ENCODE measurements at regions not wholly inside any gene's neighbourhood (a gene's known extent, or its start where the extent isn't known, plus 50 kb on each side); places are given as distances from the start of the nearest gene placed in this dataset.

DNA sequence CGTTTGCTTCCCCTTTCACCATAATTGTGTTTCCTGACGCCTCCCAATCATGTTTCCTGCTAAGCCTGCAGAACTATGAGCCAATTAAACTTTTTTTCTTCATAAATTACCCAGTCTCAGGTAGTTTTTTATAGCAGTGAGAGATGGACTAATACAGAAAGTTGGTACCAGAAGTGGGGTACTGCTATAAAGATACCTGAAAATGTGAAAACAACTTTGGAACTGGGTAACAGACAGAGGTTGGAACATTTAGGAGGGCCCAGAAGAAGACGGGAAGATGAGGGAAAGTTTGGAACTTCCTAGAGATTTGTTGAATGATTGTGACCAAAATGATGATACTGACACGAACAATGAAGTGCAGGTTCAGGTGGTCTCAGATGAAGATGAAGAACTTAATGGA, 1058.6 kb upstream of the CITED2 start:
- in situ Hi-C loops (cut with MboI; ENCODE audit: low pct_unique_long_range_greater_than_20kb, low sequenced_read_pairs, unreplicated experiment) = no loop called here
- DNase-seq (ENCODE audit: low spot score) = no peak
- TF ChIP-seq, protein P1, sequence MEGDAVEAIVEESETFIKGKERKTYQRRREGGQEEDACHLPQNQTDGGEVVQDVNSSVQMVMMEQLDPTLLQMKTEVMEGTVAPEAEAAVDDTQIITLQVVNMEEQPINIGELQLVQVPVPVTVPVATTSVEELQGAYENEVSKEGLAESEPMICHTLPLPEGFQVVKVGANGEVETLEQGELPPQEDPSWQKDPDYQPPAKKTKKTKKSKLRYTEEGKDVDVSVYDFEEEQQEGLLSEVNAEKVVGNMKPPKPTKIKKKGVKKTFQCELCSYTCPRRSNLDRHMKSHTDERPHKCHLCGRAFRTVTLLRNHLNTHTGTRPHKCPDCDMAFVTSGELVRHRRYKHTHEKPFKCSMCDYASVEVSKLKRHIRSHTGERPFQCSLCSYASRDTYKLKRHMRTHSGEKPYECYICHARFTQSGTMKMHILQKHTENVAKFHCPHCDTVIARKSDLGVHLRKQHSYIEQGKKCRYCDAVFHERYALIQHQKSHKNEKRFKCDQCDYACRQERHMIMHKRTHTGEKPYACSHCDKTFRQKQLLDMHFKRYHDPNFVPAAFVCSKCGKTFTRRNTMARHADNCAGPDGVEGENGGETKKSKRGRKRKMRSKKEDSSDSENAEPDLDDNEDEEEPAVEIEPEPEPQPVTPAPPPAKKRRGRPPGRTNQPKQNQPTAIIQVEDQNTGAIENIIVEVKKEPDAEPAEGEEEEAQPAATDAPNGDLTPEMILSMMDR (IDR thresholded peaks at IDR 0.05; ENCODE audit: extremely low read depth, insufficient read depth, missing control alignments) = no peak

DNA sequence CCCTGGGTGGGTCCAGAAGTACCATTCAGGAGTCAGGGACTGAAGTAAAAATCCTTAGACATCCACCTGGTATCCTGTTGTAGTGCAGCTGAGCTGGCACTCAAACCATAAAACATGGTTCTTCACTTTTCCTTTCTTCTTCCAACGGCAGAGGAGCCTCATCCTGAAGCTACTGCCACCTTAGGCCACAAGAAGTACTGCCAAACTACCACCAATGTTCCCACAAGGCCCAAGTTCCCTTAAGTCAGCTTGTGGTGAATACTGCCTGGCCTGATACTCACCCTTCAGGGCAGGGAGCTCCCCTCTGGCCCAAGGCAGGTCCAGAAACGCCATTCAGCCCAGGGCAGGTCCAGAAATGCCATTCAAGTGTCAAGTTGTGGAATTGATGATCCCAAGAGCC, 1053.4 kb upstream of the CITED2 start:
- TF ChIP-seq, protein P1 (IDR thresholded peaks at IDR 0.05; ENCODE audit: extremely low read depth, insufficient read depth, missing control alignments) = no peak
- in situ Hi-C loops (cut with MboI; ENCODE audit: low pct_unique_long_range_greater_than_20kb, low sequenced_read_pairs, unreplicated experiment) = no loop called here
- DNase-seq (ENCODE audit: low spot score) = no peak

DNA sequence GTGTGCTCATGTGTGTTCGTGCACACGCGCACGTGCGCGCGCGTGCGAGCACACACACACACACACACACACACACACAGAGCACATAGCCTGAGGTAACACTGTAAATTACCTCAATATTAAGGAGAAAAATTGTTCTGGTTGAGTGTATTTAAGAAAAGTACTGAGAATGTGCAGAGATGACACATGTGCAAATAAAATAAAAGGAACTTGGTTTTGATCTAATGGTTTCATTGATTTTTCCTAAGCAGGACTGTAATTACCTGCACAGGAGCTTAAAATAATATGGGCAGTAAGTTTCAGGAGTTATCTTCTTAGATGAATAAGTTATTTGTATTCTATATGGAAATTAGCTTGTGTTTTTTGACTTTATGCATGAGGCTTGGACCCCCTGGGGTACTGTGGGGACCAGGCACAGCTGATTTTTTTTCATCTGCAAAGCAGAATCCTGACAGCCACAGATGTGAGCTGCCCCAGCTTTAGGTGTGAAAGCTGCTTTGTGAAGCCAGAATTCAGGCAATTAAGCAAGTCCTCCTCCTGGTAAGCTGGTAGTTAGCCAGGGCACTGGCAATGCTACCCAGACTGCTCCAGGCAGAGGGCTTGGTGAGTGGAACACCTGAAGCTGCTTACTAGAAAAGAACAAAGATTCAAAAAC, 1040.6 kb upstream of the CITED2 start:
- TF ChIP-seq, protein P1 (IDR thresholded peaks at IDR 0.05; ENCODE audit: extremely low read depth, insufficient read depth, missing control alignments) = no peak
- no peak for DNase-seq (ENCODE audit: low spot score)
- in situ Hi-C loops (cut with MboI; ENCODE audit: low pct_unique_long_range_greater_than_20kb, low sequenced_read_pairs, unreplicated experiment) = no loop called here

DNA sequence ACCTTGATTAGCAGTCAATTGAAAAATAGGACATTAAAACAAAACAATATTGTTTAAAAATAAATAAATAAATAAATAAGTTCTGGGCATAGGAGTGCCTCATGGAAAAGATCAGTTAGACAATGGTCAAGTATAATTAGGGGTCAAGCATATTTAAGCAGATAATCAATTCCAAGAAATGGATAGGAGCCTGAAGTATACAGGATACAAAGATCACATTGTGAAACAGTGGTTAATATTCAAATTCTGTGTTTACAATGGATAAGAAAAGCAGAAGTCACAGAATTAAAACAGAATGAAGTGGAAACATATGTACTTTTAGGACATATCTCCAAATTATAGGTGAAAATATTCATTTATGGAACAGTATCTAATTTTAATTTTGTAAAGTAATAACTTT, 1028.6 kb upstream of the CITED2 start:
- in situ Hi-C loops (cut with MboI; ENCODE audit: low pct_unique_long_range_greater_than_20kb, low sequenced_read_pairs, unreplicated experiment) = no loop called here
- TF ChIP-seq, protein P1 (IDR thresholded peaks at IDR 0.05; ENCODE audit: extremely low read depth, insufficient read depth, missing control alignments) = no peak
- DNase-seq (ENCODE audit: low spot score) = no peak

DNA sequence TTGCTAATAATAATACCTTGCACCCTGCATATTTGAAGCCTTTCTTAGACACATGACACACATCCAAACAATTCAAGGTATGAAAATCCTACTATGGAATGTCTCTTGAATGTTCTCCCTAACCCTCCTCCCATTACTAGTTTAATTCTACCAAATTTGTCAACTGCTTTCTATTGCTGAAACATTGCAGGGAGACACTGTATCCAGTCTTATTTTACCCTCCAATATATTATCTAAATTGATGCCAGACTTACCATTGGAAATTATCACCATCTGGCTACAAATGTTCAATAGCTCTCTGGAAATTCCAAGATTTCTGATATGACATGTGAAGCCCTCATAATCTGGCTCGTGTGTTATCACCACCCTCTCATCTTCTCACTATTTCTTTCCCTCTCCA, 1027.3 kb upstream of the CITED2 start:
- in situ Hi-C loops (cut with MboI; ENCODE audit: low pct_unique_long_range_greater_than_20kb, low sequenced_read_pairs, unreplicated experiment) = no loop called here
- TF ChIP-seq, protein P1 (IDR thresholded peaks at IDR 0.05; ENCODE audit: extremely low read depth, insufficient read depth, missing control alignments) = no peak
- no peak for DNase-seq (ENCODE audit: low spot score)

DNA sequence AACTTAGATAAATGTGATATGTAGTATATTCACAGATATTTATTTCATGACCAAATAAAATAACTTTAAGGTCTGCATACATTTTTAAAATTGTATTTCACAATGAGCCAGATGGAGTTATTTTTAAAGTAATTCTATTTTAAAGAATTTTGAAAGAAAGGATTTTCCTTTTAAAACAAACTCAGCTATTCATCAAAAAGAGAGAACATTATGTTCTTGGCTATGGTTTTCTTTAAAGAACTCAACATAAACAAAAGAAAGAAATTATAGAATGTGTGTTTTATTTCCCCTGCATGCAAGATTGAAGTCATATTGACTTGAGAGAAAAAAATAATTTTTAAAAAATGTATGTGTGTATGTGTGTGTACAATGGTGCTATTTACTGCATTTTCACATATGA, 1023.6 kb upstream of the CITED2 start:
- DNase-seq (ENCODE audit: low spot score) = no peak
- in situ Hi-C loops (cut with MboI; ENCODE audit: low pct_unique_long_range_greater_than_20kb, low sequenced_read_pairs, unreplicated experiment) = no loop called here
- TF ChIP-seq, protein P1 (IDR thresholded peaks at IDR 0.05; ENCODE audit: extremely low read depth, insufficient read depth, missing control alignments) = no peak
